GM21717 (cell line): ENCODE measurements at regions not wholly inside any gene's neighbourhood (a gene's known extent, or its start where the extent isn't known, plus 50 kb on each side); places are given as distances from the start of the nearest gene placed in this dataset.
"Not testable (repeated sequence)": the region's sequence is repeated elsewhere in the genome, so short reads cannot be mapped to it uniquely, and the experiment has no call there.

ENCODE experiments used
- ATAC-seq: cut with Tn5 transposase; IDR thresholded peaks from one replicate; pipeline ENCODE4 v1.9.1; 2021; ENCODE audit warnings: mild to moderate bottlenecking, moderate library complexity; ENCODE audit not compliant: unreplicated experiment

DNA sequence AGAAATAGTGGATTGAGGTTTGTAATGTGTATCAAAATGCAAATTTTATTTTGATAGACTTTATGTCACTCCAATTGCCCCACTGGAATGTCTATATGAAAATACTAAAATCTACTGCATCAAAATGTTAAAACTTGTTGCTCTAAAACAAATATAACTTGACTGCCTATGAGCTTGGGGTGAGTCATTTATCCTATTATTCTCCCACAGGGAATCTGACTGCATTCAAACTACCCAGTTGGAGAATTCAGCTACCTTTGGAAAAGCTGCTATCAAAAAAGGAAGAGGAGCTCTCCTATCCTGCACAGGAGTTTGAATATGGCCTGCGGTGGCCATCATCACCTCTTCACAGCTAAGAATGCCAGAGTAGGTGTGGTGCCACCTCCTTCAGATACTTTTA, 173.1 kb downstream of the KLHL28 start:
- no peak for ATAC-seq

DNA sequence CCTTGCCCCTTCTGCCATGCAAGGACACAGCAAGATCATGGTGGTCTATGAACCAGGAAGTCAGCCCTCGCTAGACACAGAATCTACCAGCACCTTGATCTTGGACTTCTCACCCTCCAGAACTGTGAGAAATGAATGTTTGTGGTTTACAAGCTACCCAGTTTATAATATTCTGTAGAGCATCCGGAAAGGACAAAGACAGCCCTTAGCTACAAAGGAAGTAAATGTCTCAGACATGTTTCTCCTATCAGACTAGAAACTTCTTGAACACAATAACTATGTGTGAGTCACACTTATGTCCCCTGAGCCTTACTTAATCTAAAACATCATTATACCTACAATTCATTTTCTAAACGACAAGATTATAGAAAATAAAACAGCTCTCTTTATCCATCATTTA, 176.7 kb downstream of the KLHL28 start:
- no peak for ATAC-seq

DNA sequence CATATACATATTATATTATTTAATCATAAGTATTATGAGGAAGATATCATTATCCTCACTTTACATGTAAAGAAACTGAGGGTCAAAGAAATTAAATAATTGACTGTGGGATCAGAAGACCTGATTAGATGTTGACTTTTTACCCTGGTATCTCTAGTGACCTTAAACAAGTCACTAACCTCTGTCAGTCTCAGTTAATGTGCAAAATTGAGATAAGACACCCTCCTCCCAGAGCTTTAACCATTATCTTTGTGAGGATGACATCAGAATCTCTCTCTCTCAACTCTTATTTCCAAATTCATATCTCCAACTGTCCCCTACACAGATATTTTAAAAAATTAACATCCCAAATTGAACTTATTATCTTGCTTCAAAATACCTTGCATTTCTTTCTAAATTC, 177.8 kb downstream of the KLHL28 start:
- no peak for ATAC-seq

DNA sequence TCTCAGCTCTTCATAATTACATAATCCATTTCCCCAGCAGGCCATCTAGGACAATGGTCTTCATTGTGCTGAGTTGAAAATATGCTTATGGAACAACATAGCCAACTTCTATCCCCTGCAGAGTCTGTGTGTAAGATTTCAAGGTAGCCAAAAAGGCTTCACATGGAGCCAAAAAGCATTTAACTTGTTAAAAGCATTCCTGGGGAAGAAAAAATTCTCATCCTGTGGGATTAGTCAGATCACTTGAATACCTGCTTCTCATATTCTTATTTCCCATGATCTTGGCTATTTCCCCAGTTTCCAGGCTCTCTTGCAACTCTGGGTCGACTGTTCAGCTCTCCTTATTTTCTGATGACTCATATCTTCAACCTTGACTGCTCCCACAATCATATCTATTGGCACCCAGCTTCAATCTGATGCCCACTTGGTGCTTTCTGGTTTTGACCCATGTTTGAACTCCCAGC, 178.9 kb downstream of the KLHL28 start:
- ATAC-seq = no peak

DNA sequence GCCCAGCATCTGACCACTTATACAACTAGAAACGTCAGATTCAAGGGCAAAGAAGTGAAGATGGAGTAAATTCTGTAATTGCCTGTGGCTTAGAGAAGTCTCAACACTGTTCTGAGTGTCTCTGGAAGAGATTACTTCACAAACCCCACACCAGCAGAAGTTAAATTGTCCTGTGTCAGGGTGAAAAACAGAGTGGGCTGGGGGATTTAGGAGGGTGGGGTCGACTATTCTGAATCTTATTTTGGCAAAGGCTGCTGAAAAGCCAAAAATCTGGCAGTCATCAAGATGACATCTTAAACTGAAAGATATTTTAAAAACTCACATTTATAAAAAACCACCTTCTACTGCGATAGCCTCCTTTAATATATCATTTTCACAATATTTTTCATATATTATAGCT, 180.8 kb downstream of the KLHL28 start:
- no peak for ATAC-seq

DNA sequence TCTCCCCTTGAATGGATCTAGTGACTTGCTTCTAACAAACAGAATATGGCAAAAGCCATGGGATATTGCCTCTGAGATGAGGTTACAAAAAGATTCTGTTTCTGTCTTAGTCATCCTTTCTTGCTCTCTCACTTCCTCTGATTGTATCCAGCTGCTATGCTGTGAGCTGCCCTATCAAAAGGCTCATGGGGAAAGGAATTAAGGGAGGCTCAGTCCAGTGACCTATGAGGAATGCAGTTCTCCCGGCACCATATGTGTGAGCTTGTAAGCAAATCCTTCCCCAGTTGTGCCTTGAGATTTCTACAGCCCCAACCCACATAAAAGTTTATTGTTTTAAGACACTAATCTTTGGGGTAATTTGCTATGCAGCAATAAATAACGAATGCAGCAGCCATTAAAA, 183.1 kb downstream of the KLHL28 start:
- ATAC-seq = no peak

DNA sequence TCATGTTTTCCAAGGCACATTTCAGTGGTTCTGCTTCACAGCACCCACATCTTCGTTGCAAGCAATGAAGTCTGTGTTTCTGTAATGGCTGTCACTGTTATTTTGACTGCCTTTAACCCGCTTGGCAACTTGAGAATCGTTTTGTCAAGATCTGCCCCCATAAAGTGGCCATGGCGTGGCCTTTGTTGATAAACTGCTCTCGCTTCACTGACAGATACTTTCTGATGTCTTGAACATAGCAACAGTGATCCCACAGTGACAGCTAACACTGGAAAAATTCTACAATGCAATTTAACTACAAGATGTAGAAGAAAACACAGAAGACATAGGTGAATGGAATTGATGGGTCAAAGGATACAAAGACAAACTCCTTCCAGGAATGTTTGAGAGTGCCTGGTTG, 184.2 kb downstream of the KLHL28 start:
- no peak for ATAC-seq

DNA sequence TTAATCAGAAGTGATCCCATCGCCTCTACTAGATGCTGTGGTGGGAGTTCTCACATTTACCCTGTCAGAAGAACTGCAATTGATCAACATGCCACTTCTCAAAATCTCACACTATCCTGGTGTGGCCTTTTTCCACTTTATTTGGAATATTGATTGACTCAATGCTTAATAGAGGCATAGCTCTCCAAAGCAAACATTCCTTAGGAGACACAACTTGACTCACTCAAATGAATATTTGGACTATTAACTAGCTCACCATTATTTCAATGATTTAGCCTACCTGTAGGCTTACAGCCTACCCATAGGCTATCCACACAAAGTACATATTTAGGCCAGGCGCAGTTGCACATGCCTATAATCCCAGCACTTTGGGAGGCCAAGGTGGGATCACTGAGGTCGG, 186.5 kb downstream of the KLHL28 start:
- ATAC-seq = no peak

DNA sequence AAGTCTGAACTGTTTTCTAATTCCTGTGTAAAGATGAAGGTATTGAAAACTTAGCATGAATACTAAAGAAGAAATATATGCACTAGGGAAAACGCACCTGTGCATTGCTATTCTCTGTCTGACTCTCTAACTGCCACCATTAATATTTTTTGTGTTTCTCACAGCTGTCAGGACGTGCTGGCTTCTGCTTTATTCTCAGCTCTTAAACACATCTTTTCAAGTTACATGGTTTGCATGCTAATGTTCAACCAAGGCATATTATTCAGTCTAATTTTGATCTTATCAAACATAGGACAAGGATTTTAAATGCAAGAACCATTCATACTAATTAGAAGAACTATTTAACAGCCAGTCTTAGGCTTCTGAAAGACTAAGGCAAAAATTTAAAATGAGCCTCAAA, 187.4 kb downstream of the KLHL28 start:
- no peak for ATAC-seq

DNA sequence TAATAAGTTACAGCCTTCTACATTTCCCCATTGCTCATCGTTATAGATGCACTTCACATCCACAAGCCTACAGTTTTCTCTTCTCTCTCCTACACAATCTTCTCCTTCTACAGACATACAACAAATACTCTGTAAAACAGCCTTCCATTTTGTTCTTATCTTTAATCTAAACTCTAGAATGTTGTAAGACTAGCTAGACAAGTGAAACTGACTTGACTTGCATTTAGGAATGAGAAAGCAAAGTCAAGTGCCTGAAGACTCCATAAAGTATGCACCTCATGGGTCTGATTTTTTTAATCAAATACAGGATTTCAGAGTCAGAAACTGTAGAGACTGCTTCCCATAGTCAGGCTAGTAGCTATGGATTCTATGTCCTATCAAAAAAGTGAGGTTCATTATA, 190.3 kb downstream of the KLHL28 start:
- no peak for ATAC-seq

DNA sequence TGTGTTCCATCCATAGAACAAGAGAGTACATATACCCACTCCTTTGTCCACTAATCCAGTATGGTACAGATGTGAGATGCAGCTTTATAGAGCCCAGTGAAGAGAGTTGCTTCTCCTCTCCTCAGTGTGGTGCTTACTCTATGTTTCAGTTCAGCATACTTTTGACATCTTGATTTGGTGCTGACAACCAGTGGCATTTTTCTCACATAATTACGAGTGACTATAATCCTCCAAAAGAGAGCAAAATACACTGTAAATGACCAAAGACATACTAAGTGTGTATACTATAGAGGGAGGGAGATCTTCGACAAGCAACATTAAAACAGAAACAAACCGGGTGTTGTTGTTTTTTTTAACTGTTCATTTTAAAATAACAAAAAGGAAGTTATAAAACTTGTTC, 191.5 kb downstream of the KLHL28 start:
- no peak for ATAC-seq

DNA sequence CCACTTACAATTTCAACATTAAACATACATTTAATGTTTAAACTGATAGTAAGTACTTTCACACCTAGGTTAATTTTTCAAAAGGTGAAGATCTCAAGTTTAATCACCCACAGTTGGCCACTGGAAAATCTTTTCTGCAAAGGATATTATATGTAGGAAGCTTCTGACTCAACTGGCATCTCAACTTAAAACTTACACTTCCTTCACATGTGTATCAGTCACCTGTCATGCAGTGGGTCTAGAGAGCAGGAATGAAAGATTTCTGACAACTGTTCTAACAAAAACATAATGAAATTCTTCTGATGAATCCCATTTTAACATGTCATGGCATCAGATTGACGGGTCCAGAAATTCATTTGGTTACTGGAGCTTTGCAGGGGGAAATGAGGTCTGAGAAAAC, 192.8 kb downstream of the KLHL28 start:
- no peak for ATAC-seq

DNA sequence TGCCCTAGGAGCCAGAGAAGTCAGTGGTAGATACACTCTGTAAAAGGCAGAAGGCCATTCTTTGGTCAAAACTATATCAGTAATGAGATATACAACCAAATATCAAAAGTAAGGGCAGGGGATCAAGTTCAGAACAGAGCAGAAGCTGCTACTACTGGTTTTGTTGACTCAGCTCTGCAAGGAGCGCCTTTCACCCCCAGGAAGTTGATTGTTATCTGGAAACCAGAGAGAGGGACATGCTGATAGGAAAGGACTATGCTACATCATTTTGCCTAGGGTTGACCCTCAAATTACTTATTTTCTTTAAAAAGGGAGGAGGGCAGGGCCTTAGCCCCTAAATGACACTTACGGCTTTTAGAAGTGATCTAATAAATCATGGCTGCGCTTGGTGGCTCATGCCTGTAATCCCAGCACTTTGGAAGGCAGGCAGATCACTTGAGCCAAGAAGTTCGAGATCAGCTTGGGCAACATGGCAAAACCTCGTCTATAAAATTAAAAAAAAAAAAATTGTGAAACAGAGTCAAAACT, 194.0 kb downstream of the KLHL28 start:
- ATAC-seq = no peak

DNA sequence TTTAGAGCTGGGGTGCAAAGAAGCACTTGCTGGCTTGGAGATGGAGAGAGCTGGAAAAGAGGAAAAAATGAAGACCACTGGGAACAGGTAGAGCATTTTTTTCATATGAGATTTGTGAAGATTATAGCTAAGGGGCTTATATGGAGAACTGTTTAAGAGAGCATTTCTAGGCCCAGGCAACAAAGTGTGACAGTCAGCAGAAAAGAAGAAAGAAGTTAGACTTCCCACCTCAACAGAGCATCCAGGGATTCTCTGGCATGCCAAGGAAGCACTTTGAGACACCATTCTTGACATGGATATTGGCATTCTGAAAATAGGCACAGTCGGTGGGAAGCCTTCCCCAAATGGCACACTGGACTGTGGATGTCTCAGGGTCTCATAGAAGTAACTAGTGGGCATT, 195.5 kb downstream of the KLHL28 start:
- ATAC-seq = no peak

DNA sequence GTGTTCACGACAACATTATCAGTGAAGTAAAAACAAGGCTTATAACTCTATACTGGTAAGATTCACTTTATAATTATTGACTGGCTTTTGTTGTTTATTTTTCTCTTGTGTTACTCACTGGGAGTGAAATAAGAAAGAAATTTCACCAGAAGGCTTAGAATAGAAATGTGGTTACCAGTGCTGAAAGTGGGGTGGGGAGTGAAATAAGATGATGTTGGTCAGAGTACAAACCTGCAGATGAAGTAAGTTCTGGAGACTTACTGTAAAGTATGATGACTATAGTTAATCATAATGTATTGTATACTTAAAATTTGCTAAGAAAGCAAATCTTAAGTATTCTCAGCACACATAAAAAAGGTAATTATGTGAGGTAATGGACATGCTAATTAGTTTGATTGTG, 198.4 kb downstream of the KLHL28 start:
- no peak for ATAC-seq

DNA sequence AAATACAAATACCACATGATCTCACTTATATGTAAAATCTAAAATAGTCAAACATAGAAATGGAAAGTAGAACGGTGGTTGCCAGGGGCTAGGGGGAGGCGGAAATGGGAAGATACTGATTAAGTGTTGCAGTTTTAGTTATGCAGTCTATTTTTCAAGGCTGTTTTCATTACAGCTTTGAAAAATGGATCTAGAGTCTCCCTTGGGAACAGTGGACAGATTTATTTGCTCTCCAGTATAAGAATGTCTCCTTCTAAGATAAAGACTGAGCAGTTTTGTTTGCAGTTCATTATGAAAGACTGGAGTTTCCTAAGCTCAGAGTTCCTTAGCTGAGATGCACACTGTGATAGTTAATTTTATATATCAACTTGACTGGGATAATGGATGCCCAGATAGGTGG, 202.5 kb downstream of the KLHL28 start:
- no peak for ATAC-seq

DNA sequence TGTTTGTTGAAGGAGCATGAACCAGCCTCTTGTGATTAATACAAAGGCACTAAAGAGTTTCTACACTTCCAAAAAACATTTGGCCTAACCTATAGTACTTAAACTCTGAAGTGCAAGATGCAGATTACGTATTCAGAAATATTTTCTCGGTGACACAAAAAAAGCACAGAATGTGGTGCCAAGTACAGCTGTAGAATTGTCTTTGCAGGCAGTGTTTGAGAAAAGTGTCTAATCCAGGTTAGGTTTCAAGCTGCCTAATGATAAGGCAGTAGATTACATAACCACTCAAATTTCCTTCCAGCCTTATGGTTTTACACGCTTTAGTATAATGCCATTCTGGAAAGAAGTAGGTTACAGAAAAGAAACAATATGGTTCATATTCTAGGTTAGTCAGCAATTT, 205.2 kb downstream of the KLHL28 start:
- no peak for ATAC-seq

DNA sequence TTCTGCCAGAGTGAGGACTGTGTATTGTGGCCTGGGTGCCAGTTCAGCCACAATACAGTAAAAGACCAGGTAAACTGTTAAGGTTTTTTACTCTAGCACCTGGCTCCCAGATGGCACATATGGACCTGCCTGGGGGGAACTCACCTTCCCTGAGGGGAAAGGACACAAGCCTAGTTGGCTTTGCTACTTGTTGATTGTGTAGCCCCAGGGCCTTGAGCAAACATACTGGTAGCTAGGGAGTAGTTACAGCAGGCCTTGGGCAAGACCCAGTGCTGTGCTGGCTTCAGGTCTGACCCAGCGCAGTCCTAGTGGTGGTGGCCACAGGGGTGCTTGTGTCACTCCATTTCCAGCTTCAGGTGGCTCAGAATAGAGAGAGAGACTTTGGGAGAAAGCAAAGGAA, 216.4 kb downstream of the KLHL28 start:
- ATAC-seq = no peak

DNA sequence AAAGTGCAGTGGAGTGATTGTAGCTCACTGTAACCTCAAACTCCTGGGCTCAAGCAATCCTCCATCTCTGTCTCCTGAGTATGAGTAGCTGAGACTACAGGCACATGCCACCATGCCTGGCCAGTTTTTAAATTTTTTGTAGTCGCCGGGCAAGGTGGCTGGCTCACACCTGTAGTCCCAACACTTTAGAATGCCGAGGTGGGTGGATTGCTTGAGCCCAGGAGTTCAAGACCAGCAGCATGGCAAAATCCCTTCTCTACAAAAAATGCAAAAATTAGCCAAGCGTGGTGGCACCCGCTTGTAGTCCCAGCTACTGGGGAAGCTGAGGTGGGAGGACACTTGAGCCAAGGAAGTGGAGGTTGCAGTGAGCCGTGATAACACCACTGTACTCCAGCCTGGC, 219.5 kb downstream of the KLHL28 start:
- ATAC-seq = no peak

DNA sequence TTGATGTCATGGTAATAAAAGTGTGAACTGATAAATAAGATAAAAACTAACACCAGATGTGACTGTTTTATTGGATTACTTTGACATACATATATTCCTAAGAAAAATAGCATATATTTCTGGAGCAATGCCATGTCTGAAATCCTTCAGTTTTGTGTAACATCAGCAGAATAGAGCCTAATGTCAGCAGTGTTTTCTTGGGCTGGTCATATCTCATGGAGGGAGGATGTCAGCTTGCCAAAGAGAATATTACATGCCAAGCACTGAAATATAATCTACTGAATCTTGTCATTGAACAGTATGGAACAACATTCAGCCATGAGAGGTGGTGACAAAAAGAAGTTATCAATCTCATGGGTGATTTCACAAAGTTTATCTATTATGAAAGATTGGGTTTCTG, 220.3 kb downstream of the KLHL28 start:
- ATAC-seq = no peak

DNA sequence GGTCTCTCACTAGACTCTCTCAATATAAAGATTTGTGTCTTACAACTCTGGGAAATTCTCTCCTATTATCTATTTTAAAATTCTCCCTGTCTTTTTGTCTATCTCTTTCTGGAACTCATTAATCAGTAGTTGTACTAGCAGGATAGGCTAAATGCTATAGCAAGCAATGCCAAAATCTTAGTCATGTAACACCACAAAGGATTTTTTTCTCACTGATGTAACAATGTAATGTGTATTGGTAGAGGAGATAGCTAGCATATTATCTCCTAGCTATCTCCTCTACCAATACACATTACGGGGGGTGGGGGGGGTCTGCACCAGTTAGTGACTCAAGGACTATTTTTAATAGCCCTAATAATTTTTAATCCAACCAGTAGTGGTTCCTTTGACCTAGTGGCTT, 225.4 kb downstream of the KLHL28 start:
- ATAC-seq = no peak

DNA sequence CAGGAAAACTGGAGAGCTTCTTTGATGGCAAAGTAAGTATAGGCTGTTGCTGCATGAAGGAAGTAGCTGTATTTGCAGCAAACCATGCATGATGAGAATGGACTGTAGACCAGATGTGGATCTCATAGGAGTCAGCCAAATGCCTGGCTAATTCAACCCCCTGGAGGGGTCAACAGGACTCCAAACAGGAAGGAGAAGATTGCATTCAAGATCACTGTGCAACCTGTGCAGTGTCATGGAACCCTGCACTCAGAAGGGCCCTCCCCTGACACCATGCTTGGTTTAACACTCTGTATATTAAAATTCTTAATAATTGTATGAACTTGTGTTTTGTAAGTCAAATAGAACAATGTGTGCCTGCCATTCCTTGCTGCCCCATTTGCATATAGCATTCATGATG, 225.1 kb upstream of the FSCB start:
- no peak for ATAC-seq

DNA sequence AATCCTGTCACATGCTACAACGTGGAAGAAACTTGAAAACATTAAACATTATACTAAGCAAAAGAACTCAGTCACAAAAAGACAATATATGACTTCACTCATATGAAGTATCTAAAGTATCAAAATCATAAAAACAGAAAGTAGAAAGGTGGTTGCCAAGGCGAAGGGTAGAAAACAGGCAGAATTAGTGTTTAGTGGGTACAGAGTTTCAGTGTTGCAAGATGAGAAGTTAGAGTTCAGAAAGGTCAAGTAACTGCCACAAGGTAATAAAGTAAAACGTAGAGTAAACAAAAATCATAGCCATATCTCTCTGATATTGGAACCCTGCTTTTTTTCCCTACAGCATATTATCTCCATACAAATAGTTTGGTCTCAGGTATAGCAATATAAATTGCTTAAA, 223.8 kb upstream of the FSCB start:
- ATAC-seq = no peak

DNA sequence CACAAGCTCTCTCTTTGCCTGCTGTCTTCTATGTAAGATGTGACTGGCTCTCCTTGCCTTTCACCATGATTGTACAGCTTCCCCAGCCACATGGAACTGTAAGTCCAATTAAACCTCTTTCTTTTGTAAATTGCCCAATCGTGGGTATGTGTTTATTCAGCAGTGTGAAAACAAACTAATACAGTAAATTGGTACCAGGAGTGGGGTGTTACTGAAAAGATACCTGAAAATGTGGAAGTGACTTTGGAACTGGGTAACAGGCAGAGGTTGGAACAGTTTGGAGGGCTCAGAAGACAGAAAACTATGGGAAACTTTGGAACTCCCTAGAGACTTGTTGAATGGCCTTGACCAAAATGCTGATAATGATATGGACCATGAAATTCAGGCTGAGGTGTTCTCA, 214.3 kb upstream of the FSCB start:
- not testable (repeated sequence) for ATAC-seq
